GM23338 (cell line): ENCODE measurements at regions not wholly inside any gene's neighbourhood (a gene's known extent, or its start where the extent isn't known, plus 50 kb on each side); places are given as distances from the start of the nearest gene placed in this dataset.

ENCODE experiments used
- CTCF ChIP-seq, 2 experiments: fragments of 200-600 bp in 1 of 2; sonication (generic) in 1 of 2; conservative IDR thresholded peaks; 2 replicates each; pipeline versions ENCODE4 v1.5.1 to v1.6.1; 2016 to 2017; ENCODE audit warnings: antibody characterized with exemption in 2 of 2, low read depth in 2 of 2, mild to moderate bottlenecking in 2 of 2, moderate library complexity in 1 of 2
- EZH2 ChIP-seq: fragments of 200-600 bp; sonication (generic); IDR thresholded peaks from one replicate; pipeline ENCODE4 v1.8.0; 2017; ENCODE audit warnings: antibody characterized with exemption, mild to moderate bottlenecking, low read depth; ENCODE audit not compliant: unreplicated experiment
- POLR2AphosphoS5 ChIP-seq: IDR thresholded peaks from 2 replicates; pipeline ENCODE4 v1.6.1; 2016; ENCODE audit warnings: antibody characterized with exemption, low read depth
- TF ChIP-seq, protein P1 (sequence below): IDR thresholded peaks from 2 replicates; pipeline ENCODE4 v1.6.1; 2016; ENCODE audit warnings: antibody characterized with exemption
- TF ChIP-seq, protein P2 (sequence below): IDR thresholded peaks from one replicate; pipeline ENCODE4 v1.6.1; 2018; ENCODE audit warnings: antibody characterized with exemption; ENCODE audit not compliant: unreplicated experiment

DNA sequence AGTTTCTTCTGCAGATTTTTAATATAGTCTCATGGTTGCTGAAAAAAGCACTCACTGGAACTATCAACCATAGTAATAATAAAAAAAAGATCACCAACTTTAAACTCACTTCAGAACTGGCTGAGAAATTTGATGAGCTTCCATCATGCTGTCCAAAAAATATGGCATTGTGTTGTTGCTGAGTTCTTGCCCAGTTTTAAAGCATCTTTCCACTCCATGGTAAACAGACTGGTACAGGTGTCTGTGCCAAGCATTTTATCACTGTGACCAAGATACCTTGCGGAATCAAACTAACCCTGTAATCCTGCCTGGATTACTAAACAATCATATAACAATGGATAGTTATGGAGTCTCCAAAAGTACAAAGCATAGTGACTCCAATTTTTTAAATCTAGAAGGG, 360.3 kb upstream of the NOCT start:
- TF ChIP-seq CTCF (conservative IDR thresholded peaks at IDR 0.05; ENCODE audit: low read depth in 2 of 2) (no peak), POLR2AphosphoS5 (no peak), EZH2 (no peak)
- TF ChIP-seq, protein P1, sequence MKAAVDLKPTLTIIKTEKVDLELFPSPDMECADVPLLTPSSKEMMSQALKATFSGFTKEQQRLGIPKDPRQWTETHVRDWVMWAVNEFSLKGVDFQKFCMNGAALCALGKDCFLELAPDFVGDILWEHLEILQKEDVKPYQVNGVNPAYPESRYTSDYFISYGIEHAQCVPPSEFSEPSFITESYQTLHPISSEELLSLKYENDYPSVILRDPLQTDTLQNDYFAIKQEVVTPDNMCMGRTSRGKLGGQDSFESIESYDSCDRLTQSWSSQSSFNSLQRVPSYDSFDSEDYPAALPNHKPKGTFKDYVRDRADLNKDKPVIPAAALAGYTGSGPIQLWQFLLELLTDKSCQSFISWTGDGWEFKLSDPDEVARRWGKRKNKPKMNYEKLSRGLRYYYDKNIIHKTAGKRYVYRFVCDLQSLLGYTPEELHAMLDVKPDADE = no peak
- TF ChIP-seq, protein P2, sequence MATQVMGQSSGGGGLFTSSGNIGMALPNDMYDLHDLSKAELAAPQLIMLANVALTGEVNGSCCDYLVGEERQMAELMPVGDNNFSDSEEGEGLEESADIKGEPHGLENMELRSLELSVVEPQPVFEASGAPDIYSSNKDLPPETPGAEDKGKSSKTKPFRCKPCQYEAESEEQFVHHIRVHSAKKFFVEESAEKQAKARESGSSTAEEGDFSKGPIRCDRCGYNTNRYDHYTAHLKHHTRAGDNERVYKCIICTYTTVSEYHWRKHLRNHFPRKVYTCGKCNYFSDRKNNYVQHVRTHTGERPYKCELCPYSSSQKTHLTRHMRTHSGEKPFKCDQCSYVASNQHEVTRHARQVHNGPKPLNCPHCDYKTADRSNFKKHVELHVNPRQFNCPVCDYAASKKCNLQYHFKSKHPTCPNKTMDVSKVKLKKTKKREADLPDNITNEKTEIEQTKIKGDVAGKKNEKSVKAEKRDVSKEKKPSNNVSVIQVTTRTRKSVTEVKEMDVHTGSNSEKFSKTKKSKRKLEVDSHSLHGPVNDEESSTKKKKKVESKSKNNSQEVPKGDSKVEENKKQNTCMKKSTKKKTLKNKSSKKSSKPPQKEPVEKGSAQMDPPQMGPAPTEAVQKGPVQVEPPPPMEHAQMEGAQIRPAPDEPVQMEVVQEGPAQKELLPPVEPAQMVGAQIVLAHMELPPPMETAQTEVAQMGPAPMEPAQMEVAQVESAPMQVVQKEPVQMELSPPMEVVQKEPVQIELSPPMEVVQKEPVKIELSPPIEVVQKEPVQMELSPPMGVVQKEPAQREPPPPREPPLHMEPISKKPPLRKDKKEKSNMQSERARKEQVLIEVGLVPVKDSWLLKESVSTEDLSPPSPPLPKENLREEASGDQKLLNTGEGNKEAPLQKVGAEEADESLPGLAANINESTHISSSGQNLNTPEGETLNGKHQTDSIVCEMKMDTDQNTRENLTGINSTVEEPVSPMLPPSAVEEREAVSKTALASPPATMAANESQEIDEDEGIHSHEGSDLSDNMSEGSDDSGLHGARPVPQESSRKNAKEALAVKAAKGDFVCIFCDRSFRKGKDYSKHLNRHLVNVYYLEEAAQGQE = no peak
